ENCODE measurements at regions not wholly inside any gene's neighbourhood (a gene's known extent, or its start where the extent isn't known, plus 50 kb on each side); places are given as distances from the start of the nearest gene placed in this dataset.

GRCh38 chr22:44584256-44584902 lies 86.3 kb upstream of the RTL6 start:
- no peak for TF ChIP-seq CTCF (IDR thresholded peaks at IDR 0.05; ENCODE audit: low read depth, low read length)
- TF ChIP-seq EZH2phosphoT487 (IDR thresholded peaks at IDR 0.05; ENCODE audit: low read depth) = no peak

All from OCI-LY3 (cell line).